H9 (cell line): ENCODE measurements at regions not wholly inside any gene's neighbourhood (a gene's known extent, or its start where the extent isn't known, plus 50 kb on each side); places are given as distances from the start of the nearest gene placed in this dataset.
A peak's percentile ranks its signal among the peaks of the same experiment; 100 is the strongest.

Experiments used
- DNase-seq: peaks from one replicate; pipeline ENCODE4 v3.0.0-alpha.2; 2017
- H2AFZ ChIP-seq: one replicate; pipeline ENCODE4 v1.6.1; 2013; ENCODE audit warnings: mild to moderate bottlenecking, low read length, control low read depth, moderate library complexity
- H2AK5ac ChIP-seq: 2 replicates; pipeline ENCODE4 v1.6.1; 2013; ENCODE audit warnings: low read length, control low read depth, mixed read lengths; ENCODE audit not compliant: insufficient read length
- H2BK120ac ChIP-seq: one replicate; pipeline ENCODE4 v1.6.1; 2013; ENCODE audit warnings: low read depth, mild to moderate bottlenecking, low read length, control low read depth, inconsistent platforms; ENCODE audit not compliant: poor library complexity, severe bottlenecking
- H2BK12ac ChIP-seq: 2 replicates; pipeline ENCODE4 v1.6.1; 2013; ENCODE audit warnings: low read length, control low read depth, mixed read lengths, low read depth; ENCODE audit not compliant: insufficient read length
- H2BK15ac ChIP-seq: 2 replicates; pipeline ENCODE4 v1.6.1; 2013; ENCODE audit warnings: low read depth, low read length, control low read depth
- H2BK20ac ChIP-seq: one replicate; pipeline ENCODE4 v1.6.1; 2013; ENCODE audit warnings: low read depth, mild to moderate bottlenecking, low read length, control low read depth, inconsistent platforms; ENCODE audit not compliant: poor library complexity, severe bottlenecking
- H2BK5ac ChIP-seq: 2 replicates; pipeline ENCODE4 v1.6.1; 2013; ENCODE audit warnings: low read length, control low read depth, mixed read lengths; ENCODE audit not compliant: insufficient read length
- H3K14ac ChIP-seq: 2 replicates; pipeline ENCODE4 v1.6.1; 2013; ENCODE audit warnings: low read length, control low read depth; ENCODE audit not compliant: insufficient read depth
- H3K18ac ChIP-seq: 2 replicates; pipeline ENCODE4 v1.6.1; 2013; ENCODE audit warnings: low read depth, mild to moderate bottlenecking, mixed read lengths, low read length, control low read depth; ENCODE audit not compliant: insufficient read length
- H3K23ac ChIP-seq: 2 replicates; pipeline ENCODE4 v1.6.1; 2013; ENCODE audit warnings: low read length, control low read depth, mixed read lengths, low read depth; ENCODE audit not compliant: insufficient read length
- H3K23me2 ChIP-seq: 2 replicates; pipeline ENCODE4 v1.6.1; 2013; ENCODE audit warnings: low read depth, mild to moderate bottlenecking, mixed read lengths, low read length, control low read depth; ENCODE audit not compliant: insufficient read length, poor library complexity, severe bottlenecking
- H3K27ac ChIP-seq: 2 replicates; pipeline ENCODE4 v1.5.1; 2013; ENCODE audit warnings: low read length, control low read depth, mixed read lengths, low read depth; ENCODE audit not compliant: insufficient read length
- H3K27me3 ChIP-seq: 2 replicates; pipeline ENCODE4 v1.6.1; 2013; ENCODE audit warnings: low read length, control low read depth, inconsistent platforms; ENCODE audit not compliant: insufficient read depth
- H3K4ac ChIP-seq: 2 replicates; pipeline ENCODE4 v1.6.1; 2013; ENCODE audit warnings: low read depth, mild to moderate bottlenecking, control low read depth, inconsistent platforms, low read length, moderate library complexity
- H3K4me1 ChIP-seq: 2 replicates; pipeline ENCODE4 v1.6.1; 2013; ENCODE audit warnings: low read length, control low read depth, inconsistent platforms; ENCODE audit not compliant: insufficient read depth
- H3K4me2 ChIP-seq: 2 replicates; pipeline ENCODE4 v1.6.1; 2013; ENCODE audit warnings: low read length, control low read depth, mixed read lengths; ENCODE audit not compliant: insufficient read length, insufficient read depth
- H3K56ac ChIP-seq: 2 replicates; pipeline ENCODE4 v1.6.1; 2013; ENCODE audit warnings: low read depth, mild to moderate bottlenecking, mixed read lengths, low read length, control low read depth; ENCODE audit not compliant: insufficient read length
- H3K79me1 ChIP-seq: 2 replicates; pipeline ENCODE4 v1.6.1; 2013; ENCODE audit warnings: low read depth, mild to moderate bottlenecking, moderate library complexity, low read length, control low read depth, inconsistent platforms; ENCODE audit not compliant: insufficient read depth, poor library complexity, severe bottlenecking
- H3K79me2 ChIP-seq: 2 replicates; pipeline ENCODE4 v1.6.1; 2013; ENCODE audit warnings: low read length, control low read depth, inconsistent platforms; ENCODE audit not compliant: insufficient read depth
- H3K9ac ChIP-seq: 2 replicates; pipeline ENCODE4 v1.6.1; 2013; ENCODE audit warnings: low read length, control low read depth, mixed read lengths; ENCODE audit not compliant: insufficient read length; ENCODE audit errors: extremely low read depth
- H3K9me3 ChIP-seq: one replicate; pipeline ENCODE4 v1.6.1; 2013; ENCODE audit warnings: low read depth, low read length, inconsistent platforms; ENCODE audit not compliant: control insufficient read depth
- H3T11ph ChIP-seq: one replicate; pipeline ENCODE4 v1.6.1; 2013; ENCODE audit warnings: mild to moderate bottlenecking, low read length, control low read depth, inconsistent platforms
- H4K20me1 ChIP-seq: one replicate; pipeline ENCODE4 v1.6.1; 2013; ENCODE audit not compliant: control insufficient read depth, insufficient read length, insufficient read depth
- H4K5ac ChIP-seq: 2 replicates; pipeline ENCODE4 v1.6.1; 2013; ENCODE audit warnings: low read depth, mild to moderate bottlenecking, mixed read lengths, low read length, control low read depth; ENCODE audit not compliant: insufficient read length
- H4K8ac ChIP-seq: replicated peaks from 2 replicates; pipeline ENCODE4 v1.6.1; 2013; ENCODE audit warnings: low read length, control low read depth, mixed read lengths, low read depth; ENCODE audit not compliant: insufficient read length
- H4K91ac ChIP-seq: 2 replicates; pipeline ENCODE4 v1.6.1; 2013; ENCODE audit warnings: low read depth, mild to moderate bottlenecking, moderate library complexity, mixed read lengths, low read length, control low read depth; ENCODE audit not compliant: insufficient read length
- H3K27ac Mint-ChIP-seq, 3 experiments: 2 replicates in 2 of 3; 3 replicates in 1 of 3; pipeline ENCODE4 v1.8.0; 2020 to 2021; ENCODE audit warnings: mixed read lengths in 3 of 3, mild to moderate bottlenecking in 1 of 3, moderate library complexity in 1 of 3
- H3K27me3 Mint-ChIP-seq: 2 replicates; pipeline ENCODE4 v1.8.0; 2021; ENCODE audit warnings: low read depth, mild to moderate bottlenecking, moderate library complexity, mixed read lengths
- H3K36me3 Mint-ChIP-seq, 3 experiments: 2 replicates in 2 of 3; 3 replicates in 1 of 3; pipeline ENCODE4 v1.8.0; 2020 to 2021; ENCODE audit warnings: low read depth in 3 of 3, mixed read lengths in 3 of 3; ENCODE audit not compliant: insufficient read depth in 1 of 3
- H3K4me1 Mint-ChIP-seq, 2 experiments: 2 replicates each; pipeline ENCODE4 v1.8.0; 2020; ENCODE audit warnings: mixed read lengths in 2 of 2
- H3K4me3 Mint-ChIP-seq, 2 experiments: 2 replicates in 1 of 2; 3 replicates in 1 of 2; pipeline ENCODE4 v1.8.0; 2020 to 2021; ENCODE audit warnings: mild to moderate bottlenecking in 2 of 2, mixed read lengths in 2 of 2, moderate library complexity in 1 of 2
- H3K9me3 Mint-ChIP-seq, 2 experiments: 2 replicates in 1 of 2; 3 replicates in 1 of 2; pipeline ENCODE4 v1.8.0; 2020; ENCODE audit warnings: mild to moderate bottlenecking in 2 of 2, mixed read lengths in 2 of 2, moderate library complexity in 1 of 2
- CTCF ChIP-seq: fragments of 200-600 bp; sonication (generic); conservative IDR thresholded peaks from 3 replicates; pipeline ENCODE4 v1.8.0; 2021; ENCODE audit warnings: antibody characterized with exemption, mild to moderate bottlenecking
- WGBS: extraction: QIAGEN DNeasy Blood & Tissue Kit; methylation state at CpG from one replicate; pipeline ENCODE4 v1.1.7; 2013; ENCODE audit warnings: missing lambda C conversion rate, low lambda C conversion rate, mixed read lengths; ENCODE audit not compliant: insufficient read length; ENCODE audit errors: extremely low coverage; 5-methylcytosine and 5-hydroxymethylcytosine counted together

- Histone ChIP-seq H2AFZ (no peak overlapping the region), H2AK5ac (no peak overlapping the region), H4K20me1 (no peaks in the 10 kb centered on the region), H3K4me2 (no peak overlapping the region), H2BK15ac (no peak overlapping the region), H3T11ph (no peak overlapping the region), H2BK12ac (no peak overlapping the region), H3K23me2 (no peaks in the 10 kb centered on the region), H3K4ac (no peak overlapping the region), H3K27me3 (no peaks in the 10 kb centered on the region), H2BK20ac (no peak overlapping the region), H3K9me3 (no peaks in the 10 kb centered on the region), H3K14ac (no peak overlapping the region), H4K91ac (no peak overlapping the region), H3K79me1 (no peaks in the 10 kb centered on the region), H3K79me2 (no peaks in the 10 kb centered on the region), H3K4me1 (no peaks in the 10 kb centered on the region), H4K8ac (no peak overlapping the region), H3K27ac (no peak overlapping the region), H3K9ac (no peak overlapping the region), H3K56ac (no peak overlapping the region), H3K23ac (no peak overlapping the region), H2BK5ac (no peak overlapping the region), H3K18ac (no peak overlapping the region), H4K5ac (no peak overlapping the region), H2BK120ac (no peak overlapping the region)
- no peak for TF ChIP-seq CTCF
- Mint-ChIP-seq H3K27ac (0 out of 7 replicates have a peak overlapping the region, but pooled peaks of 1 of the 3 experiments have one; percentile 3), H3K4me1 (no peaks in the 10 kb centered on the region), H3K4me3 (no peak overlapping the region), H3K27me3 (no peaks in the 10 kb centered on the region), H3K36me3 (peaks cover 3 to 10% (median 4%) of the 10 kb centered on the region in 3 experiments; a peak in 4 of 7 replicates), H3K9me3 (no peaks in the 10 kb centered on the region; a peak in 2 of 5 replicates)
- no CpG with 5 or more reads among the region's 3 CpGs for WGBS
- DNase-seq: no peak
These were observed 414.7 kb upstream of the PIK3C3 start for GRCh38 chr18:41540237-41540871.
